ENCODE measurements at regions not wholly inside any gene's neighbourhood (a gene's known extent, or its start where the extent isn't known, plus 50 kb on each side); places are given as distances from the start of the nearest gene placed in this dataset.

GRCh38 chr5:111887706-111888105, 130.7 kb upstream of the NREP start:
- H3K9ac ChIP-seq (ENCODE audit: low read length), result no peak overlapping the region
- no peaks in the 10 kb centered on the region for H3K79me2 ChIP-seq (replicated peaks; ENCODE audit: insufficient read depth, low read length)
- no peaks in the 10 kb centered on the region for H3K36me3 ChIP-seq (ENCODE audit: insufficient read depth, low read length)
- no peaks in the 10 kb centered on the region for H3K9me3 ChIP-seq (ENCODE audit: low read length)
- no peak overlapping the region for H3K4me3 ChIP-seq (ENCODE audit: low read length)
- no peaks in the 10 kb centered on the region for H3K9me2 ChIP-seq (ENCODE audit: insufficient read depth, low read length)
- H4K20me1 ChIP-seq (ENCODE audit: insufficient read depth), result no peaks in the 10 kb centered on the region
- no peak overlapping the region for H3K27ac ChIP-seq (ENCODE audit: low read length)
- TF ChIP-seq, protein P1, sequence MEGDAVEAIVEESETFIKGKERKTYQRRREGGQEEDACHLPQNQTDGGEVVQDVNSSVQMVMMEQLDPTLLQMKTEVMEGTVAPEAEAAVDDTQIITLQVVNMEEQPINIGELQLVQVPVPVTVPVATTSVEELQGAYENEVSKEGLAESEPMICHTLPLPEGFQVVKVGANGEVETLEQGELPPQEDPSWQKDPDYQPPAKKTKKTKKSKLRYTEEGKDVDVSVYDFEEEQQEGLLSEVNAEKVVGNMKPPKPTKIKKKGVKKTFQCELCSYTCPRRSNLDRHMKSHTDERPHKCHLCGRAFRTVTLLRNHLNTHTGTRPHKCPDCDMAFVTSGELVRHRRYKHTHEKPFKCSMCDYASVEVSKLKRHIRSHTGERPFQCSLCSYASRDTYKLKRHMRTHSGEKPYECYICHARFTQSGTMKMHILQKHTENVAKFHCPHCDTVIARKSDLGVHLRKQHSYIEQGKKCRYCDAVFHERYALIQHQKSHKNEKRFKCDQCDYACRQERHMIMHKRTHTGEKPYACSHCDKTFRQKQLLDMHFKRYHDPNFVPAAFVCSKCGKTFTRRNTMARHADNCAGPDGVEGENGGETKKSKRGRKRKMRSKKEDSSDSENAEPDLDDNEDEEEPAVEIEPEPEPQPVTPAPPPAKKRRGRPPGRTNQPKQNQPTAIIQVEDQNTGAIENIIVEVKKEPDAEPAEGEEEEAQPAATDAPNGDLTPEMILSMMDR (IDR thresholded peaks at IDR 0.05; ENCODE audit: poor library complexity, severe bottlenecking), result no peak
- no peak for TF ChIP-seq EP300 (conservative IDR thresholded peaks at IDR 0.05; ENCODE audit: poor library complexity, severe bottlenecking)
- TF ChIP-seq SMC3 (conservative IDR thresholded peaks at IDR 0.05; ENCODE audit: poor library complexity), result no peak
- no peak for TF ChIP-seq EZH2 (IDR thresholded peaks at IDR 0.05; ENCODE audit: borderline replicate concordance, insufficient read depth, low read length, poor library complexity, severe bottlenecking)
- TF ChIP-seq TAF1 (IDR thresholded peaks at IDR 0.05; ENCODE audit: low read depth), result no peak
- no peak for TF ChIP-seq REST (IDR thresholded peaks at IDR 0.05; ENCODE audit: borderline replicate concordance)
- TF ChIP-seq RAD21 (conservative IDR thresholded peaks at IDR 0.05), result no peak
- TF ChIP-seq MXI1 (conservative IDR thresholded peaks at IDR 0.05; ENCODE audit: poor library complexity, severe bottlenecking), result no peak
- no peak for TF ChIP-seq POLR2AphosphoS5 (IDR thresholded peaks at IDR 0.05)
- no peaks in the 10 kb centered on the region for H3F3A ChIP-seq (ENCODE audit: insufficient read depth, low read length, poor library complexity, severe bottlenecking)
- no peak overlapping the region for H3K4me2 ChIP-seq (ENCODE audit: low read length)
- H2AFZ ChIP-seq (ENCODE audit: low read depth, low read length), result no peak overlapping the region
- H3K27me3 ChIP-seq (ENCODE audit: insufficient read depth, low read depth, low read length), result no peaks in the 10 kb centered on the region

DNA sequence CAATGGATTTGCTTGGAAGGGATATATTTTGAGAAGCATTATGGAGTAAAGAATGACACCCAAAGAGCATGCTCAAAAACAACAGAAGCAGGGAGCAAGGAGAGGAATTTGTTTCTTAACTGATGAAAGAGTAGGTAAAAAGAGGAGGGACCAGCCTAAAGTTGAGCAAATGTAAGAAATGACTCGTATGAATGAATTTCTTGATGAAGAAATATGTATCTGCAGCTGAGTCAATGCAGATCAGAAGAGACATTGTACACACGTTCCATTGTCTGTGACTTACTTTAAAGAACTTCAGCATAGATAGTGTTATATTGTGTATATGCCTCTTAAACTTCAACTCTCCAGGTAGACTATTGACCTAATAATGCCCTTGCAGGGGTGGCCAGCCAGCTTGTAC, 112.7 kb upstream of the NREP start:
- Histone ChIP-seq H3F3A (ENCODE audit: insufficient read depth, low read length, poor library complexity, severe bottlenecking) (no peaks in the 10 kb centered on the region), H2AFZ (ENCODE audit: low read depth, low read length) (no peak overlapping the region), H3K79me2 (replicated peaks; ENCODE audit: insufficient read depth, low read length) (no peaks in the 10 kb centered on the region), H3K27ac (ENCODE audit: low read length) (no peak overlapping the region), H3K4me3 (ENCODE audit: low read length) (no peak overlapping the region), H3K27me3 (ENCODE audit: insufficient read depth, low read depth, low read length) (no peaks in the 10 kb centered on the region), H3K9me2 (ENCODE audit: insufficient read depth, low read length) (no peaks in the 10 kb centered on the region), H3K9me3 (ENCODE audit: low read length) (no peaks in the 10 kb centered on the region), H3K4me2 (ENCODE audit: low read length) (no peak overlapping the region), H3K36me3 (ENCODE audit: insufficient read depth, low read length) (no peaks in the 10 kb centered on the region), H3K9ac (ENCODE audit: low read length) (no peak overlapping the region), H4K20me1 (ENCODE audit: insufficient read depth) (no peaks in the 10 kb centered on the region)
- TF ChIP-seq RAD21 (conservative IDR thresholded peaks at IDR 0.05) (no peak), EP300 (conservative IDR thresholded peaks at IDR 0.05; ENCODE audit: poor library complexity, severe bottlenecking) (no peak), MXI1 (conservative IDR thresholded peaks at IDR 0.05; ENCODE audit: poor library complexity, severe bottlenecking) (no peak), TAF1 (IDR thresholded peaks at IDR 0.05; ENCODE audit: low read depth) (no peak), EZH2 (IDR thresholded peaks at IDR 0.05; ENCODE audit: borderline replicate concordance, insufficient read depth, low read length, poor library complexity, severe bottlenecking) (no peak), POLR2AphosphoS5 (IDR thresholded peaks at IDR 0.05) (no peak), SMC3 (conservative IDR thresholded peaks at IDR 0.05; ENCODE audit: poor library complexity) (no peak), REST (IDR thresholded peaks at IDR 0.05; ENCODE audit: borderline replicate concordance) (no peak)
- TF ChIP-seq, protein P1 (IDR thresholded peaks at IDR 0.05; ENCODE audit: poor library complexity, severe bottlenecking), result no peak

Data from neural cell (in vitro differentiated cells).